GM12892 (cell line): ENCODE measurements at regions not wholly inside any gene's neighbourhood (a gene's known extent, or its start where the extent isn't known, plus 50 kb on each side); places are given as distances from the start of the nearest gene placed in this dataset.

Experiments
- POLR2A ChIP-seq: IDR thresholded peaks from 2 replicates; pipeline ENCODE4 v1.6.1; 2011; ENCODE audit warnings: low read depth, low read length, control low read depth
- POLR2AphosphoS5 ChIP-seq: IDR thresholded peaks from 2 replicates; pipeline ENCODE4 v1.6.1; 2011; ENCODE audit warnings: low read depth, low read length, control low read depth
- TAF1 ChIP-seq: IDR thresholded peaks from 2 replicates; pipeline ENCODE4 v1.6.1; 2011; ENCODE audit warnings: low read depth, mild to moderate bottlenecking, control low read depth, low read length, borderline replicate concordance

- TF ChIP-seq POLR2A = no peak
- no peak for TF ChIP-seq TAF1
- TF ChIP-seq POLR2AphosphoS5 = no peak
Measured at GRCh38 chr10:88077977-88078376, 214.6 kb downstream of the PTEN start.
